A673 (cell line): ENCODE measurements at regions not wholly inside any gene's neighbourhood (a gene's known extent, or its start where the extent isn't known, plus 50 kb on each side); places are given as distances from the start of the nearest gene placed in this dataset.
A peak's percentile ranks its signal among the peaks of the same experiment; 100 is the strongest.

ENCODE experiments used
- BruUV-seq: library from RNA; stranded (reverse); fragments of 400-500 nt; replicated peaks from 2 replicates; lab custom pipeline; 2021; lab: Mats Ljungman, UMichigan
- CTCF ChIA-PET: fragments of 300-600 bp; sonication (Branson Sonifier 250); formaldehyde crosslinking; loops from one replicate; lab custom pipeline; 2022; ENCODE audit warnings: antibody characterized with exemption; lab: Charles Lee
- POLR2A ChIA-PET: fragments of 300-600 bp; sonication (Branson Sonifier 250); formaldehyde crosslinking; loops from one replicate; lab custom pipeline; 2022; ENCODE audit warnings: antibody characterized with exemption; ENCODE audit not compliant: low non-redundant PET; lab: Charles Lee
- DNase-seq: peaks from one replicate; pipeline ENCODE4 v3.0.0-alpha.2; 2015; ENCODE audit warnings: low spot score
- H3K27ac ChIP-seq: fragments of 200-600 bp; sonication (generic); 2 replicates; pipeline ENCODE4 v1.5.1; 2016; ENCODE audit warnings: mixed run types, low read depth, mild to moderate bottlenecking, mixed read lengths, antibody characterized with exemption, low read length; ENCODE audit not compliant: poor library complexity, severe bottlenecking
- H3K27me3 ChIP-seq: fragments of 200-600 bp; sonication (generic); replicated peaks from 2 replicates; pipeline ENCODE4 v1.6.1; 2017; ENCODE audit warnings: mixed run types, low read depth, mild to moderate bottlenecking, mixed read lengths, antibody characterized with exemption, low read length; ENCODE audit not compliant: insufficient read depth, poor library complexity
- H3K36me3 ChIP-seq: fragments of 200-600 bp; sonication (generic); 2 replicates; pipeline ENCODE4 v1.6.1; 2016; ENCODE audit warnings: mixed run types, mild to moderate bottlenecking, mixed read lengths, antibody characterized with exemption, low read length; ENCODE audit not compliant: insufficient read depth, poor library complexity, severe bottlenecking
- H3K4me1 ChIP-seq: fragments of 200-600 bp; sonication (generic); 2 replicates; pipeline ENCODE4 v1.6.1; 2017; ENCODE audit warnings: mixed run types, mild to moderate bottlenecking, mixed read lengths, antibody characterized with exemption, low read length; ENCODE audit not compliant: insufficient read depth, poor library complexity, severe bottlenecking
- H3K4me3 ChIP-seq: fragments of 200-600 bp; sonication (generic); 2 replicates; pipeline ENCODE4 v1.5.1; 2016; ENCODE audit warnings: low read depth, mixed run types, mild to moderate bottlenecking, mixed read lengths, low read length; ENCODE audit not compliant: poor library complexity, severe bottlenecking
- H3K9me3 ChIP-seq: fragments of 200-600 bp; sonication (generic); 2 replicates; pipeline ENCODE4 v1.6.1; 2016; ENCODE audit warnings: mixed run types, low read depth, mild to moderate bottlenecking, mixed read lengths, antibody characterized with exemption, low read length; ENCODE audit not compliant: poor library complexity, severe bottlenecking
- EZH2 ChIP-seq: fragments of 200-600 bp; sonication (generic); IDR thresholded peaks from 2 replicates; pipeline ENCODE4 v1.6.1; 2017; ENCODE audit warnings: borderline replicate concordance, low read depth, mild to moderate bottlenecking, mixed read lengths, antibody characterized with exemption, low read length; ENCODE audit not compliant: poor library complexity, severe bottlenecking
- intact Hi-C: fragments of 100-400 bp; cut with micrococcal nuclease; formaldehyde crosslinking; loops from one replicate; pipeline ENCODE4 v1.10.0; 2022; ENCODE audit not compliant: unreplicated experiment
- TF ChIP-seq, protein P1 (sequence below): fragments of 300-800, 200-600 bp; sonication (generic); conservative IDR thresholded peaks from 2 replicates; pipeline ENCODE4 v1.5.1; 2017; ENCODE audit warnings: low read depth, mild to moderate bottlenecking, antibody characterized with exemption, low read length, moderate library complexity, mixed read lengths

DNA sequence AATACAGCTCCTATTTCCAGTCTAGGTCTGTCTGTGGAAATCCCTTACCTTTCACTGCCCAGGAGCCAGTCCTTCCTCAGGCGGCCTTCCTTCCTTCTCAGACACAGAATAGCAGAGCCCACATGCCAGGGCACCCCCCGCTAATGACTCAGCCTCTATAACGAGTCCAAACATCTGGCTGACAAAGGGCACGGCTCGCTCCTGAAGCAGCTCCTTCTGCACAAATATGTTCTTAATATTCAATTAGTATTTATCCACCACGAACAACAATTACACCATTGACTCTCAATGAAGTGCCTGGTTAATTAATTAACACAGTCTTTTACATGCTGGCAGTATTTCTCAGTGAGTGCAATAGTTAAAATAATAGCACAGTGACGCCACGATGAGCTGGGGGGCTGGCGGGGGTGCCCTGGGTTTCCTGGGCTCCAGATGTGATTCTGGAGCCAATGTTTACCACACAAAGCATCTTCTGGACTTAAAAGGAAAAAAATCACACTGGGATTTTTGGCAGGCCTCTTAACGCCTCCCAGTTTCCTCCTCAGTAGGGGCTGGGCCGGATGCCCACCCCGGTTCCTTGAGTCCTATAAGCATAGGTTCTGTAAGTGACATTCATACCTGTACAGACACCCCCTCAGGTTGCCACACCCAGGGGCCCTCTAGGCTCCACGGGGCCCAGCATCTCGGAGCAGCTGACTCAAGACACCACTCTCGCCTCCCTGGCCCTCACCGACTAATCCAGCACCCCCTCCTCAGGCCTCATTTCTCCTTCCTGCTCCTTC is 158.6 kb upstream of the MLN start:
- Histone ChIP-seq H3K9me3 (no peaks in the 10 kb centered on the region), H3K4me3 (no peak overlapping the region), H3K27me3 (no peaks in the 10 kb centered on the region), H3K36me3 (no peaks in the 10 kb centered on the region), H3K27ac (no peak overlapping the region), H3K4me1 (peaks cover 16% of the 10 kb centered on the region)
- DNase-seq: peak; percentile 19
- POLR2A ChIA-PET: no interaction called here
- CTCF ChIA-PET: no interaction called here
- intact Hi-C loops: no loop called here
- no TSS peak for BruUV-seq
- TF ChIP-seq, protein P1, sequence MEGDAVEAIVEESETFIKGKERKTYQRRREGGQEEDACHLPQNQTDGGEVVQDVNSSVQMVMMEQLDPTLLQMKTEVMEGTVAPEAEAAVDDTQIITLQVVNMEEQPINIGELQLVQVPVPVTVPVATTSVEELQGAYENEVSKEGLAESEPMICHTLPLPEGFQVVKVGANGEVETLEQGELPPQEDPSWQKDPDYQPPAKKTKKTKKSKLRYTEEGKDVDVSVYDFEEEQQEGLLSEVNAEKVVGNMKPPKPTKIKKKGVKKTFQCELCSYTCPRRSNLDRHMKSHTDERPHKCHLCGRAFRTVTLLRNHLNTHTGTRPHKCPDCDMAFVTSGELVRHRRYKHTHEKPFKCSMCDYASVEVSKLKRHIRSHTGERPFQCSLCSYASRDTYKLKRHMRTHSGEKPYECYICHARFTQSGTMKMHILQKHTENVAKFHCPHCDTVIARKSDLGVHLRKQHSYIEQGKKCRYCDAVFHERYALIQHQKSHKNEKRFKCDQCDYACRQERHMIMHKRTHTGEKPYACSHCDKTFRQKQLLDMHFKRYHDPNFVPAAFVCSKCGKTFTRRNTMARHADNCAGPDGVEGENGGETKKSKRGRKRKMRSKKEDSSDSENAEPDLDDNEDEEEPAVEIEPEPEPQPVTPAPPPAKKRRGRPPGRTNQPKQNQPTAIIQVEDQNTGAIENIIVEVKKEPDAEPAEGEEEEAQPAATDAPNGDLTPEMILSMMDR: no peak
- no peak for TF ChIP-seq EZH2

DNA sequence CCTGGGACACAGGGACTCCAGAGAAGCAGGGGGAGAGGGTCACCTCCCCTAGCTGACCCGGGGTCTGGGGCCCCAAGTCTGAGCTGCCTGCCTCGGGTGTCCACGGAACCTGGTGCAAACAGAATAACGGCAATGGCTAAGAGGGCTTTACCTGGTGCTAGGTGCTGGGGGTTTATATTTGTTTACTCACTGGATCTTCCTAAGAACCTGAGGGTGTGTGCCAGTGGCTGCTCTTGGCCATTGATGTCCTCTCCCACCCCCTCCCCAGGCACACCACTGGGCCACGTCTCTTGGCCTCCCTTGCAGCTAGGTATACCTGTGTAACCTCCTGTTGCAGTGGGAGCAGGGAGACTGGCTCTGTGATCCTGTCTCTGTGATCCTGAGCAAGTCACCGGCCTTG is 157.9 kb upstream of the MLN start:
- no peak for DNase-seq
- TF ChIP-seq, protein P1: no peak
- no peak for TF ChIP-seq EZH2
- no peaks in the 10 kb centered on the region for H3K9me3 ChIP-seq
- H3K27ac ChIP-seq: no peak overlapping the region
- no TSS peak for BruUV-seq
- CTCF ChIA-PET: no interaction called here
- intact Hi-C loops: no loop called here
- no peaks in the 10 kb centered on the region for H3K27me3 ChIP-seq
- no peaks in the 10 kb centered on the region for H3K36me3 ChIP-seq
- POLR2A ChIA-PET: no interaction called here
- no peak overlapping the region for H3K4me3 ChIP-seq
- peaks cover 20% of the 10 kb centered on the region for H3K4me1 ChIP-seq

DNA sequence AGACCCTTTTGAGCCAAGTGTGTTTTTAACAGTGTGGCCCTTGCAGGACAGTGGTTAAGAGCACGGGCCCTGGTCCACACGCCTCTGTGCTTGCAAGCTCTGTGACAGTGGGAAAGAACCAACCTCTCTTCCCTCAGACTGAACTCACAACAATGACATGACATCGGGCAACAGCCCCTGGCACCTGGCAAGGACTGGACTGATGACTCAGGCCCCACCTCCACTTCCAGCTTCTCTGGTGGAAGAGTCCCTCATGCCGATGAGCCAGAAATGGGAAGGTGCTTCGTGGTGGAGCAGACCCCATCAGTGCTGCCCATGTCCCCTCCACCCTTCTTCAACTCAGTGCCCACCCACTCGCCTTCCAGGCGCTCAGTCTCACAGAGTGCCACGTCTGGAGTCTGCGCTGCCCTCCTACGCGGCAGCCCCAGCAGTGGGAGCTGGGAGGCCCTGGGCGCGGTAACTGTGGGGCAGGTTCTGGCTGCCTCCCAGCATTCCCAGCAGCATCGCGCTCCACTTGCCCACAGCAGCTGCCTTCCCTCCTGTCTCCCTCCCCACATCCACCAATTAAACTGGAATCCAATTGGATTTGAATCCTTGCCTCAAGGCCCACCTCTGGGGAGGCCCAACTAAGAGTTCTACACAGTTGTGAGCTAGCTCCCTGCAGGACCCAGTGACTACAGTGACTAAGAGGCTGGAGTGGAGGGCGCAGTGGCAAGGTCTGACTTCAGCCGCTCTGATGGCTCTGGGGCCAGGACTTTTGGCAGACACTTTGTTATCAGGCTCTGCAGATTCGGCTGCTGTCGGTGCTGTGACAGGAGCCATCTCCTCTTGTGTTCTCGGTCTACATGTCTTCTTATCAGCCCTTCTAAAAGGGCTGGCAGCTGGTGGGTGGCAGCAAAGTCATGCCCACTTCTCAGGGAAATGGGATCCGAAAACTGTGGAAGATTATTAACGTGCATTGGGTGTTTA is 156.8 kb upstream of the MLN start:
- CTCF ChIA-PET: interaction anchor here (1.9 kb wide), 1 partner anchor 189 kb away, joined by 6 read pairs; no protein-coding TSS in a partner anchor
- no TSS peak for BruUV-seq
- no peak for DNase-seq

More for the DNA sequence above, 156.8 kb upstream of the MLN start:
- H3K9me3 ChIP-seq: no peaks in the 10 kb centered on the region
- no peak overlapping the region for H3K27ac ChIP-seq
- POLR2A ChIA-PET: no interaction called here
- H3K4me1 ChIP-seq: peaks cover 20% of the 10 kb centered on the region
- no peaks in the 10 kb centered on the region for H3K36me3 ChIP-seq
- TF ChIP-seq EZH2: no peak
- TF ChIP-seq, protein P1: no peak
- no peak overlapping the region for H3K4me3 ChIP-seq
- H3K27me3 ChIP-seq: no peaks in the 10 kb centered on the region
- intact Hi-C loops: no loop called here
